GM12865 (cell line): ENCODE measurements at regions not wholly inside any gene's neighbourhood (a gene's known extent, or its start where the extent isn't known, plus 50 kb on each side); places are given as distances from the start of the nearest gene placed in this dataset.

ENCODE experiments used
- DNase-seq: peaks from one replicate; pipeline ENCODE4 v3.0.0; 2010; ENCODE audit warnings: low read depth
- H3K4me3 ChIP-seq: 2 replicates; pipeline ENCODE4 v1.5.1; 2011; ENCODE audit warnings: mild to moderate bottlenecking, low read depth, low read length, control low read depth
- TF ChIP-seq, protein P1 (sequence below): IDR thresholded peaks from 2 replicates; pipeline ENCODE4 v1.5.1; 2011; ENCODE audit warnings: low read length, control low read depth, low read depth, inconsistent platforms; ENCODE audit not compliant: insufficient read depth; ENCODE audit errors: missing control alignments

DNA sequence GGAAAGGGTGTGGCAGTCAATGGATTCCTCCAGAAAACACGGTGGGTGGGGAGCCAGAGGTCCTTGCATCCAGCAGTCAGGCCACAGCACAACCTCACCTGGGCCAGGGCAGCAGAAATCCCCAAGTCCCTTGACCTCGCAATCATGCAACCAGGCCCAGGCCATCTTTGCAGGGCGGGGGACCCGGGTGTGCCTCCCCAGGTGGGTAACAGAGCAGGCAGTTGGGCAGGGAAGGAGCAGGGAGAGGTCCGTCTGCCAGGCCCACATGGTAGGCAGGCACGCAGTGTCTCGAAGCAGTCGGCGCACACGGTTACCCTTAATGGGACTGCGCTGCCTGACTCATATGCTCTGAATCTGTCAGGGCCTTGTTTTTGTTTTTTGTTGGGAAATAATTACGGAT lies 153.0 kb downstream of the RBFOX3 start:
- TF ChIP-seq, protein P1, sequence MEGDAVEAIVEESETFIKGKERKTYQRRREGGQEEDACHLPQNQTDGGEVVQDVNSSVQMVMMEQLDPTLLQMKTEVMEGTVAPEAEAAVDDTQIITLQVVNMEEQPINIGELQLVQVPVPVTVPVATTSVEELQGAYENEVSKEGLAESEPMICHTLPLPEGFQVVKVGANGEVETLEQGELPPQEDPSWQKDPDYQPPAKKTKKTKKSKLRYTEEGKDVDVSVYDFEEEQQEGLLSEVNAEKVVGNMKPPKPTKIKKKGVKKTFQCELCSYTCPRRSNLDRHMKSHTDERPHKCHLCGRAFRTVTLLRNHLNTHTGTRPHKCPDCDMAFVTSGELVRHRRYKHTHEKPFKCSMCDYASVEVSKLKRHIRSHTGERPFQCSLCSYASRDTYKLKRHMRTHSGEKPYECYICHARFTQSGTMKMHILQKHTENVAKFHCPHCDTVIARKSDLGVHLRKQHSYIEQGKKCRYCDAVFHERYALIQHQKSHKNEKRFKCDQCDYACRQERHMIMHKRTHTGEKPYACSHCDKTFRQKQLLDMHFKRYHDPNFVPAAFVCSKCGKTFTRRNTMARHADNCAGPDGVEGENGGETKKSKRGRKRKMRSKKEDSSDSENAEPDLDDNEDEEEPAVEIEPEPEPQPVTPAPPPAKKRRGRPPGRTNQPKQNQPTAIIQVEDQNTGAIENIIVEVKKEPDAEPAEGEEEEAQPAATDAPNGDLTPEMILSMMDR = no peak
- H3K4me3 ChIP-seq = no peak overlapping the region
- no peak for DNase-seq

DNA sequence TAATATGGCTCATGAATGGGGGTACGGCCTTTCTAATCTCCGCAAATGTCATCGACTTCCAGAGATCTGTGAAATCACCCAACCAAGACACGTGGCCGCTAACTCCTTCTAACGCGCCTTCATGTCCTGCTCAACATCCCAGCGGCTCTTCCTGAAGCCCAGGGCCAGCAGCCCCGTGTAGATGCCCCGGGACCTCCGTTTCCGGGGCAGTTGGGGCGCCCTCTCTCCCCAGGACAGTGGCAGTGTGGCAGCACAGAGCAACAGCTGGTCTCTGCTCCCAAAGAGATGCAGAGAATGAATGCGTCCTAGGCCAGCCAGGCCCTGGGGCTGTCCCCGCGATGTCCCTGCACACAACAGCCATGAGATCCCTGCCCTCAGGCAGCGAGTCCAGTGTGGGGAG lies 153.5 kb downstream of the RBFOX3 start:
- DNase-seq = no peak
- no peak overlapping the region for H3K4me3 ChIP-seq
- TF ChIP-seq, protein P1 = no peak

GRCh38 chr17:79455636-79456035 lies 155.2 kb downstream of the RBFOX3 start:
- TF ChIP-seq, protein P1 = no peak
- no peak for DNase-seq
- no peak overlapping the region for H3K4me3 ChIP-seq

- H3K4me3 ChIP-seq = no peak overlapping the region
- TF ChIP-seq, protein P1 = no peak
- DNase-seq = no peak
Observed at GRCh38 chr17:79454826-79455225, 156.0 kb downstream of the RBFOX3 start.

DNA sequence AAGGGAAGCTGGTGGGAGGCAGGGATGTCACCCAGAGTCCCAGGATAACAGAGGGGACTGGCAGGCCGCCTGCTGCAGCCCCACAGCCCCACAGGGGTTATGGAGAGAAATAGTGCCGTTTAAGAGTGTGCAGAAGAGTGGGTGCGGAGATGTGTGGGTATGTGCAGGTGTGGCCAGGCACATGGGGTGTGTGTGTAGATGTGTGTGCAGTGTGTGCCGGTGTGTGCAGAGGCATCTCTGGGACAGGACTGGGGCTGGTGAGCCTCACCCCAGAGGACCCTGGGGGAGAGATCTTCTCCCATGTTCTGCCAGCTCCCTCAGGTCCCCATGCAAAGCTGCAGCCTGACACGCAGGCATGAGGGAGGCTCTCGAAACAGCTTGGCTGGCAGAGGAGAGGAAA lies 157.4 kb downstream of the RBFOX3 start:
- TF ChIP-seq, protein P1 = no peak
- DNase-seq = no peak
- H3K4me3 ChIP-seq = no peak overlapping the region

- no peak overlapping the region for H3K4me3 ChIP-seq
- no peak for DNase-seq
- TF ChIP-seq, protein P1 = no peak
Observed at GRCh38 chr17:79452706-79453105, 158.1 kb downstream of the RBFOX3 start.

DNA sequence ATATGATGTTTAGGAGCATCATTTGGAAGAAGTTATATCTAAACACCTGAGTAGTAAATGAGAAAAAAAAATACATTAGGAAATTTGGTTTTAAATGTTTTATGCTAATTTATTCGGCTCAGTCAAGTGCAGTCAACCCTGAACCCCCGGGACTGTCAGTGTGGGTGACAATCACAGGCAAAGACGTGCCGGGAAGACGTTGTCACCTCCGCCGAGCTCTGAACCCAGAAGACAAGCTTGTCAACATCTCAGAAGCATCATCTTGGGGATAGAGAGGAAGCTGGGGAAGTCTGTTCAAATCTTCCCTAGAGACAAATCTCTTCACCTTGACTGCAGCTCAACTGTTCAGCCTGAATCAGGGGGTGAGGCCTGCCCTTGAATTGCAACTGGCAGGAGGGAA lies 159.7 kb downstream of the RBFOX3 start:
- TF ChIP-seq, protein P1 = no peak
- DNase-seq = no peak
- no peak overlapping the region for H3K4me3 ChIP-seq
